HUES64 (cell line): ENCODE measurements at regions not wholly inside any gene's neighbourhood (a gene's known extent, or its start where the extent isn't known, plus 50 kb on each side); places are given as distances from the start of the nearest gene placed in this dataset.
A peak's percentile ranks its signal among the peaks of the same experiment; 100 is the strongest.

Experiments
- H3K27ac ChIP-seq: 2 replicates; pipeline ENCODE4 v1.7.0; 2013; ENCODE audit warnings: low read depth, low read length, inconsistent platforms
- H3K27me3 ChIP-seq: 2 replicates; pipeline ENCODE4 v1.6.1; 2013; ENCODE audit warnings: mild to moderate bottlenecking, low read length; ENCODE audit not compliant: insufficient read depth
- H3K36me3 ChIP-seq: 2 replicates; pipeline ENCODE4 v1.6.1; 2013; ENCODE audit warnings: mild to moderate bottlenecking, low read length; ENCODE audit not compliant: insufficient read depth
- H3K4me1 ChIP-seq: 2 replicates; pipeline ENCODE4 v1.6.1; 2013; ENCODE audit warnings: mild to moderate bottlenecking, low read length, moderate library complexity; ENCODE audit not compliant: insufficient read depth
- H3K4me3 ChIP-seq: 2 replicates; pipeline ENCODE4 v1.5.1; 2013; ENCODE audit warnings: mild to moderate bottlenecking, low read length, moderate library complexity
- H3K9ac ChIP-seq: 2 replicates; pipeline ENCODE4 v1.6.1; 2013; ENCODE audit warnings: mild to moderate bottlenecking, low read depth, low read length
- H3K9me3 ChIP-seq: 2 replicates; pipeline ENCODE4 v1.6.1; 2013; ENCODE audit warnings: low read depth, low read length; ENCODE audit not compliant: insufficient read depth
- WGBS: fragments of 150-250, 120-280 bp; methylation state at CpG from one replicate; pipeline ENCODE4 v1.1.7; 2013; ENCODE audit warnings: missing lambda C conversion rate; 5-methylcytosine and 5-hydroxymethylcytosine counted together

DNA sequence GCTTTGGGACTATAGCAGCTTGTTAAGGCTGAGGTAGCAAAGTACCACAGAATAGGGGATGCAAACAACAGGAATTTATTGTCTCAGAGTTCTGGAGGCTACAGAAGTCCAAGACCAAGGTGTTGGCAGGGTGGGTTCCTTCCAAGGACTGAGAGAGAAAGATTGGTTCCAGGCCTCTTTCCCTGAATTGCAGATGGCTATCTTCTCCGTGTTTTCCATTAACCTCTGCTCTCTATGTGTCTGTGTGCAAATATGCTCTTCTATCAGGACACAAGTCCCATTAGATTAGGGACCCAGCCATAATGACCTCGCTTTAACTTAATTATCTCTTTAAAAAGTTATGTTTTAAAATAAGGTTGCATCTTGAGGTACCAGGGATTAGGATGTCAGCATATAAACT is 1732.9 kb upstream of the SLC10A2 start:
- Histone ChIP-seq H3K9me3 (no peaks in the 10 kb centered on the region), H3K27ac (no peak overlapping the region), H3K4me3 (no peak overlapping the region), H3K36me3 (no peaks in the 10 kb centered on the region), H3K27me3 (no peaks in the 10 kb centered on the region), H3K9ac (no peak overlapping the region), H3K4me1 (no peaks in the 10 kb centered on the region)
- WGBS = 95% methylated on average over 2 of the region's 2 CpGs

DNA sequence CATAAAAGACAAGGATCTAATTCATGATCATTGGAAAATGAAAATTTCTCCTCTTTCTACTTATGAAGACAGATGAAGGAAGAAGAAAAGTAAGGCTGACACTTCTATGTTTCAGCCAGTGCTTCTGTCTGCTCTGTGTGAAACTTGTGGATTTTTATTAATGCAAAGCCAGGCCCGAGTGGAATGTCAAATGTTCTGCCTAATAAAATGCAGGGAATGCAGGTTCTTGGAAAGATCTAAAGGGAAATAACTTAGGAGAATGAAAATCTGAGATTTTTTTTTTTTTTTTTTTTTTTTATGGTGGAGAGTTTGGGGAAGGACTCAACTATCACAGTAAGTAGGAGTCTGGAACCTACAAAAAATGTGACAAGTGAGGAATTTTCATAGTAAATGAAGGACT is 1732.3 kb upstream of the SLC10A2 start:
- no peak overlapping the region for H3K4me3 ChIP-seq
- WGBS = 85% methylated on average over 1 of the region's 1 CpG
- no peak overlapping the region for H3K9ac ChIP-seq
- no peaks in the 10 kb centered on the region for H3K36me3 ChIP-seq
- no peaks in the 10 kb centered on the region for H3K4me1 ChIP-seq
- H3K27ac ChIP-seq = no peak overlapping the region
- H3K9me3 ChIP-seq = no peaks in the 10 kb centered on the region
- H3K27me3 ChIP-seq = no peaks in the 10 kb centered on the region

DNA sequence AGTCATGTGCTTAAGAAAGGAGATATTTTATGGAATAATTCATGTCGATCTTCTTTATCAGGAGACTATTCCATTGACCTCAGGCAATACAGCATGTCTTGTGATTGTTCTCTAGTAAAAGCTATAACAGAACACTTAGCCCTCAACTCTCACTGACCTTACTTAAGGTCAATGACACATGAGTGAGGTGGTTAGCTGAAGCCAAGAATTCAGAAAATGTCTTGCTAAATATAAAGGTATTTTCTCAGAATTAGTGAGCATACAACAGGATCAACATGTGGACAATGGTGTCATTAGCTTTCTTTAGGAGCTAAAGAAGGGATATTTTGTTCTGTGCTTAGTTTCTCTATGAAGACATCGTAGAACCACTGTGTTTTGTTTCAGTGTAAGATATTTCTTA is 1730.4 kb upstream of the SLC10A2 start:
- no peak overlapping the region for H3K27ac ChIP-seq
- no peaks in the 10 kb centered on the region for H3K27me3 ChIP-seq
- H3K4me3 ChIP-seq = no peak overlapping the region
- H3K36me3 ChIP-seq = no peaks in the 10 kb centered on the region
- H3K9me3 ChIP-seq = no peaks in the 10 kb centered on the region
- H3K9ac ChIP-seq = no peak overlapping the region
- no peaks in the 10 kb centered on the region for H3K4me1 ChIP-seq
- 98% methylated on average over 2 of the region's 2 CpGs for WGBS

DNA sequence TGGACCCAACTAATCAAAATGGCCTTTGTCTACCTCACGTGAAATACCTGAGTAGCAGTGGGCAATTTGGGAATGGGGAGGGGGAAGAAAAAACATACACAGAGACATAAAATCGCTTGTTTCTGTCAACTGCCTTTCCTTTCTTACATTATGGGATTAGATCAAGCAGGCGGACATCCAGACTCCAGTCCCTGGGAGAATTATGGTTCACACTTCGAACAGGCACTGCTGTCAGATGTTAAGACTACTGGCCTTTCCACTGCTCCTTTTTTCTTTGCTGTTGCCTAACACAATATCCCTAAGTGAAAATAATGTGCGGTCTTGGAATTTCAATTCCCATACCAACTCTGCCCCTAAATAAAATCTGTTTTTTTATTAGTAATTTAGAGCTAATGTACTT is 1719.7 kb upstream of the SLC10A2 start:
- H3K4me3 ChIP-seq = no peak overlapping the region
- no peak overlapping the region for H3K9ac ChIP-seq
- H3K4me1 ChIP-seq = no peaks in the 10 kb centered on the region
- H3K27me3 ChIP-seq = no peaks in the 10 kb centered on the region
- no peaks in the 10 kb centered on the region for H3K36me3 ChIP-seq
- no peaks in the 10 kb centered on the region for H3K9me3 ChIP-seq
- WGBS = 92% methylated on average over 4 of the region's 5 CpGs
- no peak overlapping the region for H3K27ac ChIP-seq

DNA sequence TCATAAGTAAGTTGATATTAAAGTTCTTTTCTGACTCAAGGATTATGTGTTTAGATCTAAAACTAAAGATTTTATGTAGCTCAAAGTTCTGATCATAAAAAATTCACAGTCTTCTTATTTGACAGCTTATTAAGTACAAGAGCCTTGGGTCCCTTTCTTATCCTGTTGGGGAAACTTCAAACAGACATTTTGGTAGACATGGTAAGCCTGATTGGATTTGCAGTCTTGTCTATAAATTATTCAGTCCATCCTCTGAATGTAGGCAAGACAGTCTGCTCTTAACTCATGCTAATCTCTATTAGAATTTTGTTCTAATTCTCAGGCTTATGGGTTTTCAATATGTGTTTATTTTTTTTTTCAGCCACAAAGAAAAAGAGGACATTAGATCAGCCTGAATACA is 1718.7 kb upstream of the SLC10A2 start:
- H3K9ac ChIP-seq = no peak overlapping the region

DNA sequence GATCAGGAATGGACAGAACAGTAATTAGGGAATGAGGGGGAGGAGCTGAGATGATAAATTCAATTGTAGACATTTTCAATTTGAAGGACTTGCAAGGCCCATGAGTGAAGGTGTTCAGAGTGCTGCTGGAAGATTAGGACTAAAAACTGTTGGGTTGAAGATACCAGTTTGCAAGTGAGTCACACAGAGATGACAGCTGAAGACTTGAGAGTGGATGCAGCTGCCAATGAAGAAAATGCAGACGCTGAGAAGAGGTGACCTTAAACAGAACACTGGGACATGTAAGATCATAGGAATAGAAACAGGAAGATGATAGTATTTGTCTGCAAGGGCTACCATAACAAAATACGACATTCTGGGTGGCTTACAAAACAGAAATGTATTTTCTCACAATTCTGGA is 1716.5 kb upstream of the SLC10A2 start:
- H3K36me3 ChIP-seq = no peaks in the 10 kb centered on the region
- 69% methylated on average over 2 of the region's 2 CpGs for WGBS
- H3K9me3 ChIP-seq = no peaks in the 10 kb centered on the region
- H3K27me3 ChIP-seq = no peaks in the 10 kb centered on the region
- no peak overlapping the region for H3K9ac ChIP-seq
- no peak overlapping the region for H3K4me3 ChIP-seq
- no peak overlapping the region for H3K27ac ChIP-seq
- H3K4me1 ChIP-seq = peaks cover 18% of the 10 kb centered on the region

More for the DNA sequence above, 1718.7 kb upstream of the SLC10A2 start:
- no peaks in the 10 kb centered on the region for H3K9me3 ChIP-seq
- peaks cover 6% of the 10 kb centered on the region for H3K4me1 ChIP-seq
- no peaks in the 10 kb centered on the region for H3K36me3 ChIP-seq
- no peak overlapping the region for H3K27ac ChIP-seq
- no peaks in the 10 kb centered on the region for H3K27me3 ChIP-seq
- no peak overlapping the region for H3K4me3 ChIP-seq

DNA sequence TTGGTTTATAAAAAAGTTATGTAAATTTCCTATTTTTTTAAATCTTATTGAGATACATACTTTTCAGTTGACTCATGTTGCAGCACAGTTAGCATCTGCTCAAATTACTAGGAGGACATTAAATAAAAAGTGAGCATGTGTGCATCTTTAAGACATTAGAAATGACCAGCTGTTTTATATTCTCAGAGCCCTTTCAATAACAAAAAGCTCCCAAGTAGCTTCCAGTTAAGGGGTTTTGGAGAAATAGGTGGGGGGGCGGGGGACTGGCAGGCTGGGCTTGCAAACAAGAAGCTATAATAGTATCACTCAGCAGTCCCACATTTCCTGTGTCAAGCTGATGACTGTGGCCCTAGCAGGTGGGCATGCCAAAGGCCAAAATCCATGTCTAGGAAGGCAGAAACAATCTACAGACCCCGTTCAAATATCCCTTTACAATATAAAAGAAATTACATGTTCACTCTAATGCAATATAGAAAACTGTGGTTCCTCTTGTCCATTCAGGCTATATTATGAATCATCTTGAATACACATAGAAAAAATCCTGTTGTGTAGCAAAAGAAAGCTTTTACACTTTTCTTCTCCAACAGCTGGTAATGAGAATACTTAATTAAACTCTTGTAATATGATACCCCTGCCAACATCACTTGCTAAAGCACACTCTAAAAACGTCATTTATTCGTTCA is 1713.2 kb upstream of the SLC10A2 start:
- H3K36me3 ChIP-seq = no peaks in the 10 kb centered on the region
- no peaks in the 10 kb centered on the region for H3K27me3 ChIP-seq
- WGBS = 38% methylated on average over 3 of the region's 4 CpGs
- peaks cover 18% of the 10 kb centered on the region for H3K4me1 ChIP-seq
- H3K9ac ChIP-seq = no peak overlapping the region; the same call in 1 of the 2 replicates
- H3K27ac ChIP-seq = peak overlapping the region; percentile 65
- no peaks in the 10 kb centered on the region for H3K9me3 ChIP-seq
- no peak overlapping the region for H3K4me3 ChIP-seq

DNA sequence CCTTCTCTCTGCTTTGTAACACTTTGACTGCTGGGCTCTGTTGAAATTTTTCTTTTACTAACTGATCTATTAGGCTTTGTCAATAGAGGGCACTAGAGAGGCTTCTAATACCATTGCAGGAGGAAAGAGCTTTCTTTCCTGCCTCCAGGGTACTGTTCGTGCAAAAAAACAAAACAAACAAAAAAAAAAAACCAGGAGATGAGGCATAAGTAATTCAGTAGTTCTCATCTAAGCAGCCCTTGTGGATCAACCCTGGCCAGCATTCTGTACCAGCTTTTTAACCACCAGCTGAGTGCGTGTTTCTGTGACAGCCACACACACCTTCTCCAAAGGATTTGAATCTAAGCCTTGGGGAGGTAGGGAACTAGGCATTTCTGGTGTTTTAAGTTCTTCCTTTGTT is 1707.6 kb upstream of the SLC10A2 start:
- 56% methylated on average over 2 of the region's 2 CpGs for WGBS
- H3K9ac ChIP-seq = no peak overlapping the region
- H3K9me3 ChIP-seq = no peaks in the 10 kb centered on the region

DNA sequence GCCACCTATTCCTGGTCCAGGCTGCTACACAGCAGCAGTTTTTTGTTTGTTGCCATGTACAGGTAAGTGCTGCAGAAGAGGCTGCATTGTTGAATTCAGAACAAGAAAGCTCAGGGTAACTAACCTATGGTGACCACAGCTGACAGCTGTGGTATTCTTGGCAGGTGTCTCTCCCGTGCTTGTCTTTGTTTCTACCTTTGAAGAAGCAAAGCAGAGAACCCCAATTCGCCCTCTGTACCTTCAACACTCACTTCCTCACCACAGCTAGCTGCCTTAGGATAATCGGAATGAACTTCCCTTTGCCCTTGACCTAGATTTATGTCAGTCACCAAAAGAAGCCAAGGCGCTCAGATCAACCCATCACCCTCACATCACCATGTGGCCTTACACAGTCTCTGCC is 1703.3 kb upstream of the SLC10A2 start:
- Histone ChIP-seq H3K4me3 (no peak overlapping the region), H3K36me3 (no peaks in the 10 kb centered on the region), H3K9me3 (no peaks in the 10 kb centered on the region), H3K27me3 (no peaks in the 10 kb centered on the region), H3K27ac (no peak overlapping the region), H3K4me1 (no peaks in the 10 kb centered on the region), H3K9ac (no peak overlapping the region)
- WGBS = 71% methylated on average over 4 of the region's 4 CpGs

More for the DNA sequence above, 1707.6 kb upstream of the SLC10A2 start:
- no peak overlapping the region for H3K27ac ChIP-seq
- H3K36me3 ChIP-seq = no peaks in the 10 kb centered on the region
- no peak overlapping the region; the same call in 1 of the 2 replicates for H3K4me3 ChIP-seq
- peaks cover 2% of the 10 kb centered on the region; the same call in 1 of the 2 replicates for H3K4me1 ChIP-seq
- H3K27me3 ChIP-seq = no peaks in the 10 kb centered on the region

DNA sequence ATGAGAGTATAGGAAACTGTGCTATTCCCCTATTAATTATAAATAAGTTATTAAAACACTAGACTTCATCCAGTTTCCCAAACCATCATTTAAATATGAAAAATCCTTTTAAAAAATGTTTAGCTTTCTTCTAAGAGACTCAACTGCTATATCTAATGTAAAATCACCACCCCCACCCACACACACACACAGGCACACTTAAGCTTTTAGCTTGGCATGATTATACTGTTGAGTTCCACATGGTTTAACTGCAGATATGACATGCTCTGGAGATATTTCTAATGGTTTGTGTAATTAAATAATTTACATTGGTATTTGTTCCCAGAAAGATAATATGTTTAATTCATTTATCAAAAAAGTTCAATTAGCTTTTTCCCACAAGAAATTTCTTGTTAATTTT is 1700.1 kb upstream of the SLC10A2 start:
- Histone ChIP-seq H3K9me3 (no peaks in the 10 kb centered on the region), H3K27me3 (no peaks in the 10 kb centered on the region), H3K9ac (no peak overlapping the region), H3K36me3 (no peaks in the 10 kb centered on the region), H3K27ac (no peak overlapping the region), H3K4me3 (no peak overlapping the region), H3K4me1 (no peaks in the 10 kb centered on the region)

DNA sequence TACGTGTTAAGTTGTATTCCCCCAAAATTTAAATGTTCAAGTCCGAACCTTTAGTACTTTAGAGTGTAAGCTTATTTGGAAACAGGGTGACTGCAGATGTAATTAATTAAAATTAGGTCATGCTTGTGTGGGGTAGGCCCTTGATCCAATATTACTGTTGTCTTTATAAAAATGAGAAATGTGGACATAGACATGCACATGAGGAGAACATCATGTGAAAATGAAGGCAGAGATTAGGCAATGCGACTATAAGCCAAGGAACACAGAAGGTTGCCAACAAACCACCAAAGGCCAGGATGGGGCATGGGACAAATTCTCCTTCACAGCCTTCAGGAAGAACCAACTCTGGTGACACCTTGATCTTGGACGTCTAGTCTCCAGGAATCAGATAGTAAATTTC is 1698.4 kb upstream of the SLC10A2 start:
- over 99% methylated on average over 3 of the region's 4 CpGs for WGBS
- H3K36me3 ChIP-seq = no peaks in the 10 kb centered on the region
- no peak overlapping the region for H3K4me3 ChIP-seq
- no peaks in the 10 kb centered on the region for H3K27me3 ChIP-seq
- H3K4me1 ChIP-seq = no peaks in the 10 kb centered on the region
- H3K27ac ChIP-seq = no peak overlapping the region
- H3K9ac ChIP-seq = no peak overlapping the region
- H3K9me3 ChIP-seq = no peaks in the 10 kb centered on the region

DNA sequence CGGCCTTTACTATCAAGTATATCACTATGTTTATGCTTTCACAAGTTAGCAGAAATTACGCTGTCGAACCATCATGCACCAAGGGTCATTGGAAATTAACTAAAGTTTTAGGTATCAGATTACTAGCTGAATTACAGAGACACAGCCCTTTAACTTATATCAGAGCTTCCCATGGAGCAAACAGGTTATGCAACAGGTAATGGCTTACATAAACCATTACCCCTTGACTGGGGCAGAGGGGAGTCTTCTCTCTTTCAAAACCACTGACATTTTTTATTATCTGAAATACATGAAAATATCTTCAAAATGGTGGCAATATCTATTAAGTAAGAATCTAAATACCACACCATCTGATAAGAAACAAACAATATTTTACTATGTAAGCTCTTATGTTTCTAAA is 1692.9 kb upstream of the SLC10A2 start:
- 97% methylated on average over 3 of the region's 3 CpGs for WGBS
- H3K4me3 ChIP-seq = no peak overlapping the region
- no peak overlapping the region for H3K9ac ChIP-seq
- H3K4me1 ChIP-seq = no peaks in the 10 kb centered on the region
- H3K27ac ChIP-seq = no peak overlapping the region
- no peaks in the 10 kb centered on the region for H3K36me3 ChIP-seq
- H3K27me3 ChIP-seq = no peaks in the 10 kb centered on the region
- no peaks in the 10 kb centered on the region for H3K9me3 ChIP-seq
